ENCODE measurements at regions not wholly inside any gene's neighbourhood (a gene's known extent, or its start where the extent isn't known, plus 50 kb on each side); places are given as distances from the start of the nearest gene placed in this dataset.
"Not testable (repeated sequence)": the region's sequence is repeated elsewhere in the genome, so short reads cannot be mapped to it uniquely, and the experiment has no call there.

DNA sequence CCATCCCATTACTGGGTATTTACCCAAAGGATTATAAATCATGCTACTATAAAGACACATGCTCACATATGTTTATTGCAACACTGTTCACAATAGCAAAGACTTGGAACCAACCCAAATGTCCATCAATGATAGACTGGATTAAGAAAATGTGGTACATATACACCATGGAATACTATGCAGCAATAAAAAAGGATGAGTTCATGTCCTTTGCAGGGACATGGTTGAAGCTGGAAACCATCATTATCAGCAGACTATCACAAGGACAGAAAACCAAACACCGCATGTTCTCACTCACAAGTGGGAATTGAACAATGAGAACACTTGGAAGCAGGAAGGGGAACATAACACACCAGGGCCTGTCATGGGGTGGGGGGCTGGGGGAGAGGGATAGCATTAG lies 249.6 kb upstream of the RASGRP1 start:
- DNase-seq (ENCODE audit: low spot score): not testable (repeated sequence)

DNA sequence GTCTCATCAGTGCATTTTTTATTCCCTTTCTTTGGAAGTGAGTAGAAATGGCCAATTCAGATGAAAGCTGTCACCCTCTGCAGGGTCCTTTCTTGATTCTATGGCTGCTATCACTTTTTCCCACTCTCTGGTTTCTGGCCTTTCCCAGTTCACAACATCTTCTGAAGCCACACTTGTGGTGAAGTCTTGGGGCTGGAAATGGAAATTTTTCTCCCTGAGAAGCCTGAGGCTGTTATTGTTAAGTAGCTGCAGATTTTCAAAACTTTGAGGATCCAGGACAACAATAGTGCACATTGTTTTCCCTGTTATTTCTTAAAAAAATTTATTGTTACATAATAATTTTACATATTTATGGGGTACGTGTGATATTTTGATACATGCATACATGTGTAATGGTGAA lies 250.3 kb upstream of the RASGRP1 start:
- DNase-seq (ENCODE audit: low spot score): no peak

DNA sequence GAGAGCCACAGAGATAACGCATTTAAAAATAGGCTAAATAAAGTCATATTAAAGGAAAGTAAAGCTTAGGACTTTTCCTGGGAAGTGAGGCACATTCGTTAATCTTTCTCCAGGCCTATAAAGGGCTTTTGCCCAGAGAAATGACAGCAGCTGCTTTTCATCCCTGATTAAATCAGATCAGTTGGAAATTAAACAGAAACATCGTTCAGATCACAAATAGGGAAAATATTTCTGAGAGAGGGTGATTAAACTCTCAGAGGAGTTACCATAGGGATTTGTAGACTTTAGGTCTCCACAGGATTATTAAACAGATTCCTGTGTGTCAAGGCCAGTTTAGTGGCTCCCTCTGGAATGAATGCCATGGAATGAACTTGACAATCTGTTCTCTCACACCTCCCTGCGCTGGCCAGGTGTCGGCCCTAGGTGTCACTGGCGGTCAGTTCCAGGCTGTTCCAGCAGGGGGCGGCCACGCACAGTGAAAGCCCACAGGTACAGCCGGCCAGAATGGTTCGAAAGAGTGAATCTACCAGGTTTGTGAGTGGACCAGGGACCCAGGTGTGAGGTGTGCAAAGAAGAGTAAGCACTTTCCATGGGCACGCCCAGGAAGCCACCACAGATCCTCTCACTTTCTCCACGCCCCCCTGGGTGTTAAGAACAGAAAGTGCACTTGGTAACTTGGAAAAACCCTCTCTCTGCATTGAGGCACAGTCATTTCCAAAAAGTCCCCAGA lies 253.0 kb upstream of the RASGRP1 start:
- peak; percentile 77 for DNase-seq (ENCODE audit: low spot score)

DNA sequence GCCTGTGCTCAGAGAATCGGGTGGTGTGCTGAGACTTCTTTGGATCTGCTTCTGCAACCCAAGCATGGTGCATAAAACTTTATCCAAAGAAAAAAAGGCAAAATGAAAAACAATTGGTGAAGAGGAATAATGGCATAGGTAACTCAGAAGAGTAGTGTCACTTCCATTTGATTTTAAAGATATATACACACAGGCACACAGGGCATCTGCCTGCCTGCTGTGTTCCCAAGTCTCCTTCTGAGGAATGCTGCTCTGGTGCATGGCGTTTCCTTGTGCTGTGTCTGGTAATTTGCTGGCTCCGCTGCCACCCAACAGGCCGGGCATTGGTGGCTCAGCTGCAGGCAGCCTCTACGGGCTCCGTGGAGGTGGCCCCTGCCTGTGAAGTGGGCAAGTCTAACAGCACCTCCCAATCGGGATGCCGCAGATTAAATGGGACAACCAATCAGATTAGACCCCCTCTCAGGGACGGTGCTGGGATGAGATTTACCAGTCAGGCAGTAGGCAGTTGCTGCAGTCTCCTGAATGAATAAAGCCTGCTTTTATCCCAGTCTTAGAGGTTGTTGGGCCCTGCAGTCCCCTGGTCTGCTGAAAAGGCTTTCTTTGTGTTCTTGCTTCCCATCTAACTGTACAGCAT lies 253.7 kb upstream of the RASGRP1 start:
- no peak for DNase-seq (ENCODE audit: low spot score)

DNA sequence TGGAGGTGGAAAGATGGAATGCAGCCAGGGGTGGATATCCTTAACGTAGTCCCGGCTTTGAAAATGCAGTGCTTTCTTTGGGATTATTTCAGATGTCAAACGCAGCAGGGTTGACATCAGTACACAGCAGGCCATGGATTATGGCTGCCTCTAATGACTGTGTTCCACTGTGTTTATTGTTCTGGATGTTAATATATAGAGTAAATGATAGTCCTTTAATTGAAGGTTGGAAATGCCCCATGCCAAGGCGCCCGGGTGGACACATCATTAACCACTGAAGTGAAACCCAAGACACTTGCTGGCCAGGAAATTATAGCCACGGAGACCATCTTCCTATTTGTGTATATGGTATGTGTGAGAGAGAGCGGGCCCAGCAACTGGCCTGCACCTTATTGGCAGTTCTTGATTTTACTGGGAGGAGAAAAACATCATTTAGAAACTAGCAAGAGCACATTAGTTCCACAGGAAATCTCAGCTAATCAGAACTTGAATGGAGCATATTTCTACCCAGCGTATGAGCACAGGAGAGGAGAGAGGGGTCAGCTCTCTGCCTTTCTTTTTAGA lies 254.9 kb upstream of the RASGRP1 start:
- DNase-seq (ENCODE audit: low spot score): no peak

DNA sequence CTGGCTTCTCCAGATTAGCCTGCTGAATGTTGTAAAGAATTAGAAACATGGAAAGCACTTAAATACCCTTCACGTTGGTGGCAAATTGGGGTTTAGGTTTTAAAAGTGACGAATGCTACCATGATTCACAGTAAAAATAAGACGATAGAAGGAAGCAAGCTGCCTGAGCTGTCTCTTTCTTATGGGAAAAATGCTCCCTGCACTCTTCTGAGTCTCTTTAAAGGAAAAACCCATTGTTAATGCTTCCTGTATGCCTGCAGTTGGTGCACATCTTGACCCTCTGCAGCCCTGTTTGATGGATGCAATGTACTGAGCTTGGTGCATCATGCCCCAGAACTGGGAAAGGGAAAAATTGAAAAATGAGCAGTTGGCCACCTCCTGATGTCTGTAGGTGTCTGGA lies 258.6 kb upstream of the RASGRP1 start:
- DNase-seq (ENCODE audit: low spot score): no peak

DNA sequence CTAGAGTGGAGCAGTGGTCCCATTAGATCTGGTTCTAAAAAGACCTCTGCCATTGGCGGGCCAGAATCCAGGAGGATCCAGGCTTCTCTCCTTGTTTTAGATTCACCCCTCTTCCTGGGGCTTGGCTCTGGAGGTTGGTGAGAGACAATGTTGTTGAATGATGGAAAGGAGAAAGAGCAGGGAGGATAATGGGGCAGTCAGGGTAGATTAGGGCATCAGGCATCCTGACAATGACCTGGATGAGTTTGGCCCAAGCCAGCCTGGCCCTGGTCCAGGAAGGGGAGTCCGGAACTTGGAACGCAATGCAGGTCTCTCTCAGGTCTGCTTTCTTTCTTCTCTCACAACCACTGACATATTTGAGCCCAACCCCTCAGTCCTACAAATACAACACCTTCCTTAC lies 260.1 kb upstream of the RASGRP1 start:
- no peak for DNase-seq (ENCODE audit: low spot score)

DNA sequence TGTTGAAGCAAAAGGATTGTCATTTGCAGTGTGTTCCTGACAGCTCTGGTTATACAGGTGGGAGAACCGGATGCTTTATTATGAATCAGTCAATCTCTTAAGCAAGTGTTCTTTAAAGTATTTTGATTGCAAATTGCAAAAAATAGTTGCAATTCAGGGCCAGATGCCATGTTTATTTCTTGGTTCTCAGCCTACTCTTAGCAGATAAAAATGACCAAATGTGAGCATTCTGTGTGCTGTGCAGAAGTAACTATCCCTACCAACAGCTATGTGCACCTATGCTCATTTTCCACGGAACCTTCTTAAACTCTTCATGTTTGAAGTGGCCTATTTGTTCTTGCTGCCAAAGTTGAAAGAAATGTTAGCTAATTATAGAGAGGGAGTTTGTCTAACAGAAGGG lies 262.3 kb upstream of the RASGRP1 start:
- DNase-seq (ENCODE audit: low spot score): no peak

DNA sequence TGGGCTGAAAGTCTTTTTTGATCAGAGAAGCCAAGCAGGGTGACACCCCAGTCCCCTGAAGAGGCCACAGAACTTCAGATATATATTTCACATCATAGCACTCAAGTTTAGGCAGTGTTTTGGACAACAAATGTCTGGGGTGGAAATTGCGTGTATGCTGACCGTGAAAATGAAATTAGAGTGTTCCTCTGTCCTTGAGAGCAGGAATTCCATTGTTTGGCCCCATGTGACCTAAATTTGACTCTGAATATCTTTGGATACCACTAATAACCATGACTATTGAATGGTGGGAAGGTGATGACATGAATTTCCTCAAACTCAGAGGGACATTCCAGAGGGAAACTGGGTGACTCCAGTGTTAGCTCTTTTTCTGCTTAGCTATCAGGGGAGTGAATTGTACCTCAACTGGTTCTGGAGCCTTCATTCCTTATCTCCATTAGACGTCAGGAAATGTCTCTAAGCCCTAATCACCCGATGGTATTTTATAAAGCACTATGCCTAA lies 263.5 kb upstream of the RASGRP1 start:
- DNase-seq (ENCODE audit: low spot score): peak; percentile 48

DNA sequence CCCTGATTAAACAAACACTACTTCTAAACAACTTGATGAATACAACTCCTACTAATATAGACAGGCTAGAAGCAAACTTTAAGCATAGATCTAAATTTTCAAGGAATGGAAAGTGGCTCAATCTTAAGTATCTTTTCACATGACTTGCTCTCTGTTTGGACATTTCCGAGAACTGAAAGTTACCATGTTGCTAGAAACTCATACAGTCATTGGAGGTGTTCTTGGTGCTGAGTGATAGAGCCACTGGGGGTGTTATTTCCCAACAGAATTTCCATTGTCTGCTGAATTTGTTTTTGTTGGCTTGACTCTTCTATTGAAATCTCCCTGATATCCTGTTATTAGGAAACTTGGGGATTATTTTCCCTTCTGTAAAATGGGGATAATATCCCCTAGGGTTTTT lies 264.5 kb upstream of the RASGRP1 start:
- no peak for DNase-seq (ENCODE audit: low spot score)

DNA sequence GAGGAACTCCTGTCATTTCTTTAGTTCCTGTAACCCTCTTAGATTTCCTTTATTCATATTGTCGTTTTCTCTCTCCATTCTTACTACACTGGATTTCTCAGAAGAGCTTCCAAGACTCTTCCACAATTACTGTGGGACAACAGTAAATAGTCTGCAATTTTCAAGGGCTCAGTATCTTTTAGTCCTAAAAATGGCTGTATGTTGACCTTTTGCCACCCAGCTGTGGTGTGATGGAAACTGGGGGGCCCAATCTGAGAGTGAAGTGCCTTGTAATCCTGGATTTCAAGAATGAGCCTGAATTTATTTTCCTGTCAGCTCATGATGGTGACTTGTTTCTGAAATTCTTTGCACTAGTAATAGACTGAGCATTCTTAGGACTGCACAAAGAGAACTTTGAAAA lies 277.6 kb upstream of the RASGRP1 start:
- DNase-seq (ENCODE audit: low spot score): no peak

DNA sequence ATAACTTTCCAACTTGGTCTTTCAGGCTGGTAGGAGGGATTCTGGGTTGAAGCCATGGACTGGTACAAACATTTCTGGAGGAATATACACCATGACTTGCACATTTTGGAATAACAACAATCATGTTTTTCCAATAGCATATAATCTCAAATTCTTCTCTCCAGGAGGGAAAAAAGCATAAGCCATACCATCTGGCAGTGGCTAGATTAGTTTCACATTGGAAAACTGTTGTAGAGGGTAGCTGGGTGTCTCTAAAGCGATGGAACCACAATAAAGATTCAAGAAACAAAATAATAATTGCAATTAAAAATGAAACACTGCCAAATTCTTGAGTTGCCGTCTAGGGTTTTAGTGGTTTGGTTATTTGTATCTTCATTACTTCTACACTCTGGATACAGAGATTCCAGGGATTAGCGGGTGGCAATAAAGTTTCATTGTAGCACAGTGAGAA lies 278.5 kb upstream of the RASGRP1 start:
- DNase-seq (ENCODE audit: low spot score): peak; percentile 14

DNA sequence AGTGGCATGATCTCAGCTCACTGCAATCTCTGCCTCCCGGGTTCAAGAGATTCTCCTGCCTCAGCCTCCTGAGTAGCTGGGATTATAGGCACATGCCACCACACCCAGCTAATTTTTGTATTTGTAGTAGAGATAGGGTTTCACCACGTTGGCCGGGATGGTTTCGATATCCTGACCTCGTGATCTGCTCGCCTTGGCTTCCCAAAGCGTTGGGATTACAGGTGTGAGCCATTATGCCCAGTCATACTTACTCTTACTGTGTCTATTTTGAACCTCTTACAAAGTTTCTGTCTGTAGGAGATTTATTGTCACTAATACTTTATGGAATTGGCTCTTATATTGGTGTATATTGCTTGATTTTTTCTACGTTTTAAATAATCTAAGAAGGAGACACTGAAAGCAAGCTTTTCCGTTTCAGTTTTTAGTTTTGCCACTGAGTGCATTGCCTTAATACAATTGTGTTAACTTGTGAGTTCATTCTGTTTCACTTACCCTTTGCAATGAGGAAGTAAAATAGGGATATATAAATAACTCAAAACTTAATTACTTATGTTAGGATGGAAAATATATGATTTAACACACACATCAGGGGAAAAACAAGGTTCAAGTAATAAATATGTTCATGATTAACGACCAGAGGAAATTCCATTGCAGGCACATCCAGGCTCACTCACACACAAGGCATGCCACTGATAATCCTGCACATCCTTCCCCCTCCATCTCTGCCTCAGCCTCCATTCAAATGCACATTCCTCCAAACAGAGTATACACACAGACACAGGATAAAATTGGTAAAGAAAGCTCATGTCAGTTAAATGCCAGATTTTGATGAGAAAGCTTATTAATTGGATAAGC lies 279.3 kb upstream of the RASGRP1 start:
- peak; percentile 81 for DNase-seq (ENCODE audit: low spot score)

DNA sequence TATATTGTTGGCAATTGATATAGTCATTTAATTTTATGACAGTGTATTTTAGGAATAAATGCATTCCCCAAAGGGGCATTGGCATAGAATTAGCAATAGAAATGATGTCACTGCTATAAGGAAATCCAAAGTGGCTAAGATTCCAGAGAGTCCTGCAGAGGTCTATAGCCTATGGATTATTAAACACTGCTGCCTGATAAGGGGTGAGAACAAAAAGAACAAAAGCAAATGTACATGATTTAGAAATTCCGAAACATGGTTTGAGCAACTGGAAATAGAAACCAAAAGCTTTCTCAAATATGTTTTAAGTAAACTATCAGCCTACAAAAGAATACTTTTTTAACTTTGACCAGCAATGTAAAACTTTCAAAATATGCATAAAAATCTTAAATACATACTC lies 280.1 kb upstream of the RASGRP1 start:
- no peak for DNase-seq (ENCODE audit: low spot score)

DNA sequence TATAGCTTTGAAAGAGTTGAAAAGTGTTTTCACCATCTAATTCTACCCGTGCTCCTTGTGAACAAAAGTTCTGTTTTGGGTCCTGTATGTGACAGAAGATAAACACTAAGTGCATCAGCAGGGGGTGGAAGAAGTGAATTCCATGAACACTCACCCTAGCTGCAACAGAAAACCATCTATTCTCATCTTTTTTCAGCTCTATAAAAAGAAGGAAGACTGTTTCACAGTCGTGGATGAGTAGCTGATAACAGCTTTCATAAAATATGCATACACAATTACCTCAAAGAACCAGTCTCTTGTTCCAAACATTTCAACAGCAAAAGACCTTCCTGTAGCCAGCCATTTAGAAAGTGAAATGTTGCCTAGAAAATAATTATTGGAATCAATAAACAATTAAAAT lies 281.7 kb upstream of the RASGRP1 start:
- no peak for DNase-seq (ENCODE audit: low spot score)

DNA sequence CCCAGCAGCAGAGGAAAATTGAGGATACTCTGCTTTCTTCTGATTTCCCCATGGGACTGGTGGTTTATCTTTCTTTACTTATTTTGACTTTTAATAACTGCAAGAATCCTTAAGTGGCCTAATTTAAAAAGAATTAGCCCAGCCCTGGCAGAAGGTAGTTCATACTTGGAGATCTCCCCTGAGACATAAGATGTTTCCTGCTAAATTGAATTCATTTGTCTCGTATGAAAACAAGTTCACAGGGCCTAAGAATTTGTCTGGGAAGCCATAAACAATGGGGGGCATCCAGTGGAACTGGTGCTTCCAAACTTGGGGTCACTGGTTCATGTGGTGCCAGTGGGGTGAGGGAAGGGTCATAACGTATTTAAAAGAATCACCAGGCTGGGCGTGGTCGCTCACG lies 283.1 kb upstream of the RASGRP1 start:
- DNase-seq (ENCODE audit: low spot score): no peak

DNA sequence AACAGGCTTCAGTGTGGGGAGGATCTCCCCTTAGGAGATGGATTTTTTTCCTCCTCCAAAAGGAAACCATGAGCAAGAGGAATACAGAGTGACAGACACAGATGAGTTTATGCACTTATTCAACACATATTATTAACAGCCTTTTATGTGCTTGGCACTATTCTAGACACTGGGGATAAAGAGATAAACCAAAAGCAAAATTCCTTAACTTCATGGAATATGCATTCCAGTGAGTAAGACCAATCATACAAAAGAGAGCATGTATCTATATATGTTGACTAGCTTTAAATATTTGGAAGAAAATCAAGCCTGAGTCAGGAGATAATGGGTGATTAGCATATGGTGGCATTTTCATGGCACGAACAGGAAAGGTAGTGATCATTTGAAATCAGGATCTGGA lies 284.4 kb upstream of the RASGRP1 start:
- no peak for DNase-seq (ENCODE audit: low spot score)

DNA sequence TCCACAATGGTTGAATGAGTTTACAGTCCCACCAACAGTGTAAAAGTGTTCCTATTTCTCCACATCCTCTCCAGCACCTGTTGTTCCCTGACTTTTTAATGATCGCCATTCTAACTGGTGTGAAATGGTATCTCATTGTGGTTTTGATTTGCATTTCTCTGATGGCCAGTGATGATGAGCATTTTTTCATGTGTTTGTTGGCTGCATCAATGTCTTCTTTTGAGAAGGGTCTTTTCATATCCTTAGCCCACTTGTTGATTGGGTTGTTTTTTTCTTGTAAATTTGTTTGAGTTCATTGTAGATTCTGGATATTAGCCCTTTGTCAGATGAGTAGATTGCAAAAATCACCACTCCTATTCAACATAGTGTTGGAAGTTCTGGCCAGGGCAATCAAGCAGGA lies 287.6 kb upstream of the RASGRP1 start:
- not testable (repeated sequence) for DNase-seq (ENCODE audit: low spot score)

DNA sequence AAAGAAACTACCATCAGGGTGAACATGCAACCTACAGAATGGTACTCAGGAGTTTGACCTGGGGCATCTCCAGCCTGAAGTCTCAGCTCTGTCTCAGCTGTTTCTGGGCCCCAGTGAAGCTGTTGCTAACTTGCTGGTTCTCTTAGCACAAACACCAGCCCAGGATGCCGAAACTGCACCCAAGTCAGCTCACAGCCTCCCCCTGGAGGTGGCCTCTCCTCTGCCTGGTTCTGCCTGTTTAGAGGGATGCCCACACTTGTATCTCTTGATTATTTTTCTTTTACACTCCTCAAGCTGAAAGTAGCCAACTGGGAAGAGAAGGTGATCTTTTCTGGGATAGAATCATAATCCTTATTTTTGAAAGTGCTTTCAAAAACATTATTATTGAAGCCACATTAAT lies 289.0 kb upstream of the RASGRP1 start:
- peak; percentile 33 for DNase-seq (ENCODE audit: low spot score)

DNA sequence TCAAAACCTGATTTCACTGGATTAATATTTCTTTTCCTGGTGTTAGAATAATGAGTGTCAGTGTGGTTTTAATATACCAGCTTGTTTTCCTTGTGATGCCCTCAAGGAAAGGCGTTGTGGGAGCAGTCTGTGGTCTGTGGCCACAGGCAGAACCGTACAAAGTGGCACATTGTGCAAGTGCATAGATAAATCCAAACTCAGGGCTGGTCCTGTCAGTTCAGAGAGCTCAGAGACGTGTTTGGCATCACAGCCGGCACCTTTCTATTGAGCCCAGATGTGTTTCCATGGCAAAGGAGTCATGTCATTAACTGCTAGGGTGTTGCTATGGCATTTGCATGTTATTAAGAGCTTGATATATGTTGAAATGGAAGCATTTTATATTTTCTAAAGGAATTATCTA lies 289.9 kb upstream of the RASGRP1 start:
- DNase-seq (ENCODE audit: low spot score): peak; percentile 16

DNA sequence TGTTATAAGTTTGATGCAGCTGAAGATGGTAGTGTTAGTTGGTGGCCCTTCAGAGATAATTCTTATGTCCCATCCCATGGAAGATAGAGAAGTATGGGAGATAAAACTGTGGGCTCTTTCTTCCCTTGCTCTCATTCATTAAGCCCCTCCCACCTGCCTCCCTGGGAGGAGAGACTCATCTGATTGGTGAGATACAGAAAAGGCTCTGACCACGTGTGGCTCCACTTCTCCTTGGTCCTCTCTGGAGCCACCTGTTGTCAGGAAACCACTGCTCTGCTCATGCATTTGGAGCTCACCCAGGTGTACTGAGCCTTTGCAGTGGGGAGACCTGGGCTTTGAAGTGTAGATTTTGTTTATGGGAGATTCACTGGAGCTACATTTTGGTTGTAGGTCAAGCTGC lies 293.2 kb upstream of the RASGRP1 start:
- no peak for DNase-seq (ENCODE audit: low spot score)

DNA sequence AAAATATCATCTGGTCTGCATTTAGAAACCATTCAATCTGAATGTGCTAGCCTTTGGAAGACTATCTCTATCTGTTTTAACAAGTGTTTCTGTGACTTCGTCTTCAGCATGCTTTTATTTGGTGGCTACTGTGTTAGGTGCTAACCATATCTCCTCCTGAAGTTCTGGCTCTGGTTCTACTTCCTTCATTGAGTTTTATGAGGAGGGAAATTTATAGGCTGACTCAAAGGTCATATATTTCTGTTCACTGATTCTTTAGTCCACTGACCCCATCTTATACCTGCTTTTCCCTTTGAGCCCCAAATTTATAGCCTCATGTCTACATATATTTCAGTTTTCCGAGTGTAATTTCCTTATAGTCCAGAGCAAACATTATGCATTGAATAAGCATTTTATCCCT lies 295.0 kb upstream of the RASGRP1 start:
- no peak for DNase-seq (ENCODE audit: low spot score)

DNA sequence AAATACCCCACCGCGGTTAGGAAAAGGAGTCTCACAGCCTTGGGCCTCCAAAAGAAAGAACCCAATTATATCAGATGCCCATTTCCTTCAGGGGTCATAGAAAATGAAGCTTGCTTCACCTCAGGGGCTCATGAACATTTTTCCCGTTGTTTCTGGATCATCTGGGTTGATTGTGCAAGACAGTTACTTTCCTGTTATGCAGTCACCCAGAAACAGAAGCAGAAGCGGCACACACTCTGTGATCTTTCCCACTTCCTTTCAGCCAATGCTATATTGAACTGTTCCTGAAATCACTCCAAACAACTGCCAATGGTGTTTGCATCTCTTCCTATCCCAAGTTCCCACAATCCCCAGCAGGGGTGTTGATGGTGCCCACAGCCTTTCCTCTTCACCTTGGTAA lies 295.6 kb upstream of the RASGRP1 start:
- DNase-seq (ENCODE audit: low spot score): no peak
